ENCODE measurements at regions not wholly inside any gene's neighbourhood (a gene's known extent, or its start where the extent isn't known, plus 50 kb on each side); places are given as distances from the start of the nearest gene placed in this dataset.
"Not testable (repeated sequence)": the region's sequence is repeated elsewhere in the genome, so short reads cannot be mapped to it uniquely, and the experiment has no call there.

- H3K4me3 Mint-ChIP-seq (ENCODE audit: unreplicated experiment) = no peak overlapping the region
- H3K36me3 Mint-ChIP-seq (ENCODE audit: unreplicated experiment) = no peaks in the 10 kb centered on the region
- no peaks in the 10 kb centered on the region for H3K9me3 Mint-ChIP-seq (ENCODE audit: unreplicated experiment)
- H3K4me1 Mint-ChIP-seq (ENCODE audit: unreplicated experiment) = no peaks in the 10 kb centered on the region
- no peak for TF ChIP-seq CTCF (IDR thresholded peaks at IDR 0.05)
- DNase-seq (ENCODE audit: extremely low spot score, unreplicated experiment) = no peak
- peaks cover 21% of the 10 kb centered on the region for H3K27me3 Mint-ChIP-seq (ENCODE audit: unreplicated experiment)
- H3K27ac Mint-ChIP-seq (ENCODE audit: unreplicated experiment) = no peak overlapping the region
Observed at GRCh38 chr4:14410516-14410915, 591.8 kb upstream of the CPEB2 start.

GRCh38 chr4:14415146-14415545, 587.1 kb upstream of the CPEB2 start:
- Mint-ChIP-seq H3K27me3 (ENCODE audit: unreplicated experiment) (peaks cover 21% of the 10 kb centered on the region), H3K4me1 (ENCODE audit: unreplicated experiment) (no peaks in the 10 kb centered on the region), H3K9me3 (ENCODE audit: unreplicated experiment) (peaks cover 3% of the 10 kb centered on the region), H3K27ac (ENCODE audit: unreplicated experiment) (no peak overlapping the region), H3K36me3 (ENCODE audit: unreplicated experiment) (no peaks in the 10 kb centered on the region), H3K4me3 (ENCODE audit: unreplicated experiment) (no peak overlapping the region)
- DNase-seq (ENCODE audit: extremely low spot score, unreplicated experiment) = no peak
- no peak for TF ChIP-seq CTCF (IDR thresholded peaks at IDR 0.05)

GRCh38 chr4:14419516-14419915, 582.8 kb upstream of the CPEB2 start:
- Mint-ChIP-seq H3K36me3 (ENCODE audit: unreplicated experiment) (no peaks in the 10 kb centered on the region), H3K27me3 (ENCODE audit: unreplicated experiment) (peaks cover 6% of the 10 kb centered on the region), H3K4me3 (ENCODE audit: unreplicated experiment) (no peak overlapping the region), H3K4me1 (ENCODE audit: unreplicated experiment) (no peaks in the 10 kb centered on the region), H3K9me3 (ENCODE audit: unreplicated experiment) (peaks cover 9% of the 10 kb centered on the region), H3K27ac (ENCODE audit: unreplicated experiment) (no peak overlapping the region)
- no peak for TF ChIP-seq CTCF (IDR thresholded peaks at IDR 0.05)
- no peak for DNase-seq (ENCODE audit: extremely low spot score, unreplicated experiment)

GRCh38 chr4:14426297-14426696, 576.0 kb upstream of the CPEB2 start:
- not testable (repeated sequence) for H3K36me3 Mint-ChIP-seq (ENCODE audit: unreplicated experiment); H3K4me3 Mint-ChIP-seq (ENCODE audit: unreplicated experiment); H3K27ac Mint-ChIP-seq (ENCODE audit: unreplicated experiment); H3K27me3 Mint-ChIP-seq (ENCODE audit: unreplicated experiment); H3K4me1 Mint-ChIP-seq (ENCODE audit: unreplicated experiment); H3K9me3 Mint-ChIP-seq (ENCODE audit: unreplicated experiment); DNase-seq (ENCODE audit: extremely low spot score, unreplicated experiment)

- no peak overlapping the region for H3K4me3 Mint-ChIP-seq (ENCODE audit: unreplicated experiment)
- H3K4me1 Mint-ChIP-seq (ENCODE audit: unreplicated experiment) = peaks cover 5% of the 10 kb centered on the region
- H3K9me3 Mint-ChIP-seq (ENCODE audit: unreplicated experiment) = peaks cover 7% of the 10 kb centered on the region
- DNase-seq (ENCODE audit: extremely low spot score, unreplicated experiment) = no peak
- H3K27ac Mint-ChIP-seq (ENCODE audit: unreplicated experiment) = no peak overlapping the region
- H3K27me3 Mint-ChIP-seq (ENCODE audit: unreplicated experiment) = peaks cover 14% of the 10 kb centered on the region
- TF ChIP-seq CTCF (IDR thresholded peaks at IDR 0.05) = no peak
- H3K36me3 Mint-ChIP-seq (ENCODE audit: unreplicated experiment) = peaks cover 2% of the 10 kb centered on the region
Observed at GRCh38 chr4:14428125-14428524, 574.2 kb upstream of the CPEB2 start.
